G401.6 (cell line): ENCODE measurements at regions not wholly inside any gene's neighbourhood (a gene's known extent, or its start where the extent isn't known, plus 50 kb on each side); places are given as distances from the start of the nearest gene placed in this dataset.

Experiments
- FAIRE-seq: peaks from 2 replicates; lab custom pipeline; 2012; peaks lifted over from hg19 to GRCh38; lab: Jason Lieb, UNC

GRCh38 chr16:5838071-5838470, 740.5 kb upstream of the EEF2KMT start:
- no peak for FAIRE-seq

- FAIRE-seq = no peak
Observed at GRCh38 chr16:5837007-5837670, 739.5 kb upstream of the EEF2KMT start.

GRCh38 chr16:5835876-5836275, 738.3 kb upstream of the EEF2KMT start:
- no peak for FAIRE-seq

- FAIRE-seq = no peak
Observed at GRCh38 chr16:5826332-5826731, 728.7 kb upstream of the EEF2KMT start.

- no peak for FAIRE-seq
Observed at GRCh38 chr16:5820472-5820871, 722.9 kb upstream of the EEF2KMT start.

- no peak for FAIRE-seq
Observed at GRCh38 chr16:5815570-5816237, 718.1 kb upstream of the EEF2KMT start.

- no peak for FAIRE-seq
Observed at GRCh38 chr16:5801396-5801795, 703.8 kb upstream of the EEF2KMT start.

- FAIRE-seq = no peak
Observed at GRCh38 chr16:5793556-5793955, 696.0 kb upstream of the EEF2KMT start.

- no peak for FAIRE-seq
Observed at GRCh38 chr16:5791011-5791657, 693.5 kb upstream of the EEF2KMT start.

- no peak for FAIRE-seq
Observed at GRCh38 chr16:5790512-5790911, 692.9 kb upstream of the EEF2KMT start.

- FAIRE-seq = no peak
Observed at GRCh38 chr16:5789033-5789432, 691.4 kb upstream of the EEF2KMT start.

- no peak for FAIRE-seq
Observed at GRCh38 chr16:5781436-5781835, 683.8 kb upstream of the EEF2KMT start.

GRCh38 chr16:5776876-5777275, 679.3 kb upstream of the EEF2KMT start:
- FAIRE-seq = no peak

GRCh38 chr16:5775916-5776315, 678.3 kb upstream of the EEF2KMT start:
- FAIRE-seq = no peak

GRCh38 chr16:5770118-5770517, 672.5 kb upstream of the EEF2KMT start:
- FAIRE-seq = no peak

GRCh38 chr16:5769513-5769912, 671.9 kb upstream of the EEF2KMT start:
- FAIRE-seq = no peak

- no peak for FAIRE-seq
Observed at GRCh38 chr16:5768445-5768844, 670.9 kb upstream of the EEF2KMT start.

GRCh38 chr16:5763176-5763575, 665.6 kb upstream of the EEF2KMT start:
- no peak for FAIRE-seq

GRCh38 chr16:5762362-5762761, 664.8 kb upstream of the EEF2KMT start:
- FAIRE-seq = no peak

- FAIRE-seq = no peak
Observed at GRCh38 chr16:5761592-5761991, 664.0 kb upstream of the EEF2KMT start.

GRCh38 chr16:5758281-5758680, 660.7 kb upstream of the EEF2KMT start:
- no peak for FAIRE-seq

- FAIRE-seq = no peak
Observed at GRCh38 chr16:5756969-5757368, 659.4 kb upstream of the EEF2KMT start.

GRCh38 chr16:5753381-5753780, 655.8 kb upstream of the EEF2KMT start:
- FAIRE-seq = no peak

- no peak for FAIRE-seq
Observed at GRCh38 chr16:5751216-5751615, 653.6 kb upstream of the EEF2KMT start.
